ENCODE measurements at regions not wholly inside any gene's neighbourhood (a gene's known extent, or its start where the extent isn't known, plus 50 kb on each side); places are given as distances from the start of the nearest gene placed in this dataset.

GRCh38 chr13:104920091-104920490, 1615.4 kb downstream of the EFNB2 start:
- H3K9me1 ChIP-seq (ENCODE audit: insufficient read depth, low read length), result no peaks in the 10 kb centered on the region
- H3K56ac ChIP-seq (ENCODE audit: extremely low read depth, insufficient read depth, low read length), result no peak overlapping the region
- no peaks in the 10 kb centered on the region for H3K4me1 ChIP-seq (ENCODE audit: control insufficient read depth, insufficient read depth, low read length)
- H3K18ac ChIP-seq (ENCODE audit: low read depth, low read length), result no peak overlapping the region
- H2BK20ac ChIP-seq (ENCODE audit: low read depth, low read length), result no peak overlapping the region
- H3K23ac ChIP-seq (ENCODE audit: low read depth, low read length), result no peak overlapping the region
- H3K4me3 ChIP-seq (ENCODE audit: insufficient read depth, low read depth, low read length), result no peak overlapping the region
- no CpG with 5 or more reads among the region's 4 CpGs for WGBS, 2 experiments (ENCODE audit: extremely low coverage in 2 of 2, insufficient read length in 1 of 2)
- H3K36me3 ChIP-seq (ENCODE audit: control insufficient read depth, insufficient read depth, low read length), result no peaks in the 10 kb centered on the region
- ChIA-PET CTCF (no interaction called here), POLR2A (ENCODE audit: unreplicated experiment) (no interaction called here)
- intact Hi-C loops (cut with micrococcal nuclease) (no loop called here), dilution Hi-C loops (cut with HindIII; ENCODE audit: low sequenced_read_pairs, unreplicated experiment) (no loop called here), in situ Hi-C loops (cut with MboI; ENCODE audit: low sequenced_read_pairs) (no loop called here)
- BruUV-seq (replicated peaks), result no TSS peak
- H3K27ac ChIP-seq (ENCODE audit: insufficient read depth, low read length), result no peak overlapping the region
- no peak overlapping the region for H2BK5ac ChIP-seq (ENCODE audit: low read depth, low read length, poor library complexity, severe bottlenecking)
- no peaks in the 10 kb centered on the region for H4K20me1 ChIP-seq (ENCODE audit: insufficient read depth, low read length)
- no peak overlapping the region for H4K91ac ChIP-seq (ENCODE audit: insufficient read depth, low read depth, low read length)
- H3K14ac ChIP-seq (replicated peaks; ENCODE audit: low read depth, low read length), result no peak overlapping the region
- H3K4me2 ChIP-seq (ENCODE audit: low read depth, low read length), result no peak overlapping the region
- no peak overlapping the region for H2AK5ac ChIP-seq (ENCODE audit: low read depth, low read length)
- no peak for TF ChIP-seq POLR2A (IDR thresholded peaks at IDR 0.05; ENCODE audit: low read depth, low read length)
- TF ChIP-seq SMC3 (IDR thresholded peaks at IDR 0.05; ENCODE audit: low read depth, low read length), result no peak
- no peak for TF ChIP-seq MAZ (IDR thresholded peaks at IDR 0.05; ENCODE audit: borderline replicate concordance, low read depth, low read length)
- no peak for TF ChIP-seq RCOR1 (IDR thresholded peaks at IDR 0.05; ENCODE audit: insufficient replicate concordance, low read length)
- no peak for TF ChIP-seq CHD1 (IDR thresholded peaks at IDR 0.05; ENCODE audit: low read depth, low read length)
- TF ChIP-seq, protein P1, sequence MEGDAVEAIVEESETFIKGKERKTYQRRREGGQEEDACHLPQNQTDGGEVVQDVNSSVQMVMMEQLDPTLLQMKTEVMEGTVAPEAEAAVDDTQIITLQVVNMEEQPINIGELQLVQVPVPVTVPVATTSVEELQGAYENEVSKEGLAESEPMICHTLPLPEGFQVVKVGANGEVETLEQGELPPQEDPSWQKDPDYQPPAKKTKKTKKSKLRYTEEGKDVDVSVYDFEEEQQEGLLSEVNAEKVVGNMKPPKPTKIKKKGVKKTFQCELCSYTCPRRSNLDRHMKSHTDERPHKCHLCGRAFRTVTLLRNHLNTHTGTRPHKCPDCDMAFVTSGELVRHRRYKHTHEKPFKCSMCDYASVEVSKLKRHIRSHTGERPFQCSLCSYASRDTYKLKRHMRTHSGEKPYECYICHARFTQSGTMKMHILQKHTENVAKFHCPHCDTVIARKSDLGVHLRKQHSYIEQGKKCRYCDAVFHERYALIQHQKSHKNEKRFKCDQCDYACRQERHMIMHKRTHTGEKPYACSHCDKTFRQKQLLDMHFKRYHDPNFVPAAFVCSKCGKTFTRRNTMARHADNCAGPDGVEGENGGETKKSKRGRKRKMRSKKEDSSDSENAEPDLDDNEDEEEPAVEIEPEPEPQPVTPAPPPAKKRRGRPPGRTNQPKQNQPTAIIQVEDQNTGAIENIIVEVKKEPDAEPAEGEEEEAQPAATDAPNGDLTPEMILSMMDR (conservative IDR thresholded peaks at IDR 0.05; ENCODE audit: low read depth, low read length), result no peak
- TF ChIP-seq RAD21 (IDR thresholded peaks at IDR 0.05; ENCODE audit: low read length), result no peak
- H3K79me1 ChIP-seq (ENCODE audit: low read depth in 1 of 2, low read length in 2 of 2), result no peaks in the 10 kb centered on the region
- no peak overlapping the region for H2BK15ac ChIP-seq (ENCODE audit: low read depth, low read length)
- no peak overlapping the region for H2AFZ ChIP-seq (replicated peaks; ENCODE audit: low read length, poor library complexity)
- DNase-seq (no peak), ATAC-seq (ENCODE audit: low read depth) (no peak)
- no peak overlapping the region for H4K8ac ChIP-seq (ENCODE audit: low read depth in 2 of 2, low read length in 2 of 2)
- H3K27me3 ChIP-seq (ENCODE audit: control insufficient read depth, insufficient read depth, low read length), result no peaks in the 10 kb centered on the region
- H2AK9ac ChIP-seq (replicated peaks; ENCODE audit: low read depth, low read length, poor library complexity), result no peak overlapping the region
- H4K5ac ChIP-seq (ENCODE audit: low read depth, low read length), result no peak overlapping the region
- H3K9me3 ChIP-seq (ENCODE audit: control insufficient read depth, insufficient read depth, low read length), result peaks cover 2% of the 10 kb centered on the region; the same call in 1 of the 2 replicates
- H3K9ac ChIP-seq (ENCODE audit: low read depth, low read length), result no peak overlapping the region
- no peak overlapping the region for H2BK120ac ChIP-seq (ENCODE audit: low read depth, low read length)
- no peak overlapping the region for H3K4ac ChIP-seq (ENCODE audit: low read depth, low read length)

All from IMR-90 (cell line).